ENCODE measurements at regions not wholly inside any gene's neighbourhood (a gene's known extent, or its start where the extent isn't known, plus 50 kb on each side); places are given as distances from the start of the nearest gene placed in this dataset.
"Not testable (repeated sequence)": the region's sequence is repeated elsewhere in the genome, so short reads cannot be mapped to it uniquely, and the experiment has no call there.

DNA sequence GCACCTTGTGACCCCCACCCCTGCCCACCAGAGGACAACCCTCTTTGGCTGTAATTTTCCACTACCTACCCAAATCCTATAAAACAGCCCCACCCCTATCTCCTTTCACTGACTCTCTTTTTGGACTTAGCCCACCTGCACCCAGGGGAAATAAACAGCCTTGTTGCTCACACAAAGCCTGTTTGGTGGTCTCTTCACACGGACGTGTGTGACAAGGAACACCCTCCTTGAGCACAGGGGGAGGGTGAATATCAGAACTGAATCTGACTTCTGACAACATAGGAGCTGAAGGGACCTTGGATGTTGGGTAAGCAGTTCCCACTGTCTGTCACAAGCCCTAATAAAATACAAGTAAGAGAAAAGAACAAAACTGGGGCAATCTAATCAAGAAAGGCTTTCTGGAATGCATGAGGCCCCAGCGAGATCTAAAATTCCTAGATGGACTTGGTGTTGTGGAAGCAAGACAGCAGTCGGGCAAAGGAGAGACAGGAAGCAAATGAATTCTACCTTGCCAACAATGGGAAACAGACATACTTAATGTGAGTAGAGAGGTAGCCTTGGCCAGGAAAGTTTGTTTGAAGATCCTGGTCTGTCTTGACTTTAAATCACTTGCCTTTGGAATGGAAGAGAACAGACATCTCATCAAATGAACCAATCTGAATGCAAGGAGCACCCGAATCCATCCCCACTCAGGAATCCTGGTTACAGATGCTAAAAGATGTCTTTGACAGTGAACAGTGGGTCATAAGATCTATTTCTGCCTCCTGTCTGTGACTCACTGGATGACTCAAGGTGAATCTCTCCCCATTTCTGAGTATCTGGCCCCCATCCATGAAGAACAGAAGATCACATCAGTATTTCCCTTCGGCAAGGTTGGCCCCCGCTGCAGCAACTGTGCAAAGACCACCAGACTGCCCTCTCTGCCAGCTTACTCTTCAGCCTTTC, 53.3 kb downstream of the OLFML3 start:
- peak; percentile 49 to 55 for ATAC-seq

DNA sequence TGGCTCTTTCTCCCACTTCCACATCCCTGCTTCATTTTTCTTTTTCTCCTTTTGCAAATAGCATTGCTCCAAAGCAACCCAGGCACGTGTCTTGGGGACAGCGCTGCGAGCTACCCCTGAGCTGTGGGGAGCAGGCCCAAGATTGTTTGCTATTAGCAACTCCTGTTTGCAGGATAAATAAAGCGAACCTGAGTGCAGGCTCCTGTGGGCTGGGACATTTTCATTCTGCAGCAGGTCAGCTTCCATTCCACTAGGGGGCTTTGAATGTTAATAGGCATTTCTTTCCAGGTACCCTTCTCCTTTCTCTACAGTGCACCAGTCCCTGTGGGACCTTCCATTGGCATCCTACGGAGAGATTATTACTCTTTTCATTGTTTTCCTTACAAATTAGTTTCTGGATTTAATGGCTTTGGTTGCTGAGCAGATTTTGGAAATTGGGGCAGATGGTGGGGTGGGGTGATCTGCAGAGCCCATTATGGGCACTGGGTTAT, 54.0 kb downstream of the OLFML3 start:
- peak; percentile 10 to 25 for ATAC-seq

DNA sequence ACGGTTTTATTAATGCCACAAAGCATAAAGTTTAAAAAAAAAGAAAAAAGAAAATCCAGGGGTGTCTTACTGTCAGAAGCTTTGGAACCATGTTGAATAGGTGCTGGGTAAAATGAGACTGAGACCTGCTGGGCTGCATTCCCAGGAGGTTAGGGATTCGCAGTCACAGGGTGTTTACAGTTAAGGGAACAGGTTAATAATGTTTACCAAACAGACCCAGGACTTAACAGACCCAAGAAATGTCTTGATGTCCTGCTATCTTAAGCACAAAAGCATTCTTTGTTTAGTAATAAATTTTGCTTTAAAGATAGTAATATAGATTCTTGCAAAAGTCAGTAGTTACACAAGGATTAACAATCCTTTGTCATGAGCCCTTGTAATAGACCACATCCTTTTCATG, 54.7 kb downstream of the OLFML3 start:
- no peak for ATAC-seq

DNA sequence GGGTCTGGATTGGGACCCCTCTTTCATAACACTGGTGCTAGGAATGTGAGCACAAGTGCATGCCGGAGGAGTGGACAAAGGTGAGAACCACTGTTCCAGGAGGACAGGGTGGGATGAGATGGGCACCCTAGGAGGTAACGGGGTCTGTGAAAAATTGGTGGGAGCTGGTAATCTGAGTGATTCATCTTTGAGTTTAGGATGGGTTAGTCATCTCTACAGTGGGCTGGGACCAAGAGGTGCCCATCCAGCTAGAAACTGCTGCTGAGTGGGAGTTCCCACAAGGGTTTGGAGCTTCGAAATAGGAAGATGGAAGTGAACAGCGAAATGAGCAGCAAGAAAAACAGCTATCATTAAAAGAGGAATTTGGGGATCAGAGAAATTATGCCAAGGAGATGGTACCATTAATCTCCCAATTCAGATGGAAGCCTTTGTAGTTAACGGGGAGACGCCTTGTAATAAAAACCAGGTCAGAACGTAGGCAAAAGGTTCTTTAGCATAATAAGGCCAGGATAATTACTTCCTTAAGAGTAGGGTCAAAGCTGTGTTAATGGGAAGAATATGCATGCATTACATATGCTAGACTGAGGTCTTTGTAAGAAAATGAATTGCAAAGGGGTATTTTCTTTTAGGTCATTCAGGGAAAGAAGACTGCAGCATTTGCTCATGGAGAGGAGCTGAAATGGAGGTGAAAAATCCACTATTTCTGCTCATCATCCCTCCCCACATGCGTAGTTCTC, 55.5 kb downstream of the OLFML3 start:
- ATAC-seq = no peak

DNA sequence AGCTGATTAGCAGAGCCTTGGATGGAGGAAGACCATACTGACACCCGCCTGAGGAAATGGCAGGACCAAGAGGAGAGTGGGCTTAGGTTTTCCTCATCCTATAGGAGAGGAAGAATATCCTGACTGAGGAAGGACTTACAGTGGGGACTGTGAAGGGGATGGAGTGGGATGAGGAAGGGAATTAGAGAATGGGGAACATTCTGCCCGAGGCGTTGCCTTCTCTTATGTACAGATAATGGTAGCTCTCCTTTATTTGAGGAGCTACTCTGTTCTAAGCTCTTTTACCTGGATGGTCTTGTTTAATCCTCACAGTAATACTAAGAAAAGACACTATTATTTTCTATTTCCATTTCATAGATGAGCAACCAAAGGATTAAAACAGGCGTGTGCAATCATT, 56.0 kb downstream of the OLFML3 start:
- ATAC-seq = no peak

DNA sequence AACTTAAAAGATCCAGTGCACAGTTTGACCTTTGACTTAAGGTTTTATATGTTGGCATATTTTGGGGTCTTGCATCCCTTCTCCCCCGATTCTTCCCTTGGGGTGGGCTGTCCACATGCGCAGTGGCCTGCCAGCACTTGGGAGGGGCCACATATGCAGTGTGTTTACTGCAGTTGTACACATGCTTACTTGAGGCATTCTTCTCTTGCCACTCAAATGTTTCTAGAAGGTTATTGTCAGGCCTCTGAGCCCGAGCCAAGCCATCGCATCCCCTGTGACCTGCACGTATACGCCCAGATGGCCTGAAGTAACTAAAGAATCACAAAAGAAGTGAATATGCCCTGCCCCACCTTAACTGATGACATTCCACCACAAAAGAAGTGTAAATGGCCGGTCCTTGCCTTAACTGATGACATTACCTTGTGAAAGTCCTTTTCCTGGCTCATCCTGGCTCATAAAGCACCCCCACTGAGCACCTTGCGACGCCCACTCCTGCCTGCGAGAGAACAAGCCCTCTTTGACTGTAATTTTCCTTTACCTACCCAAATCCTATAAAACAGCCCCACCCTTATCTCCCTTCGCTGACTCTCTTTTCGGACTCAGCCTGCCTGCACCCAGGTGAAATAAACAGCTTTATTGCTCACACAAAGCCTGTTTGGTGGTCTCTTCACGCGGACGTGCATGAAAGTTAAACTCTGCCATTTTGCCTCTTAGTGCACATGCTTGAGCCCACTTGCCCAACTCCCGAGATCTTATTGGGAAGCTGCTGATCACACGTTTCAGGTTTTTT, 57.8 kb downstream of the OLFML3 start:
- not testable (repeated sequence) for ATAC-seq

DNA sequence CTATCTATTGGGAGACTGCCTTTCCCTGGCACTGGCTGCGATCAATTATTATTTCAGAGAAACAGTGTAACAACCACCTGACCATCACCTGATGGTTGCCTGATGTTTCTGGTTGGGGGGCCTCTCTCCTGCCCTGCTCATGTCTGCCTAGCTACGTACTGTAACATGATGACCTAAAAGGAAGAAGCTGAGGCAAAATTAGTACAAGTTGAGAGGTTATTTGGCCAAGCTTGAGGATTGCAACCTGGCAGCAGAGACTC, 58.3 kb downstream of the OLFML3 start:
- ATAC-seq = no peak

DNA sequence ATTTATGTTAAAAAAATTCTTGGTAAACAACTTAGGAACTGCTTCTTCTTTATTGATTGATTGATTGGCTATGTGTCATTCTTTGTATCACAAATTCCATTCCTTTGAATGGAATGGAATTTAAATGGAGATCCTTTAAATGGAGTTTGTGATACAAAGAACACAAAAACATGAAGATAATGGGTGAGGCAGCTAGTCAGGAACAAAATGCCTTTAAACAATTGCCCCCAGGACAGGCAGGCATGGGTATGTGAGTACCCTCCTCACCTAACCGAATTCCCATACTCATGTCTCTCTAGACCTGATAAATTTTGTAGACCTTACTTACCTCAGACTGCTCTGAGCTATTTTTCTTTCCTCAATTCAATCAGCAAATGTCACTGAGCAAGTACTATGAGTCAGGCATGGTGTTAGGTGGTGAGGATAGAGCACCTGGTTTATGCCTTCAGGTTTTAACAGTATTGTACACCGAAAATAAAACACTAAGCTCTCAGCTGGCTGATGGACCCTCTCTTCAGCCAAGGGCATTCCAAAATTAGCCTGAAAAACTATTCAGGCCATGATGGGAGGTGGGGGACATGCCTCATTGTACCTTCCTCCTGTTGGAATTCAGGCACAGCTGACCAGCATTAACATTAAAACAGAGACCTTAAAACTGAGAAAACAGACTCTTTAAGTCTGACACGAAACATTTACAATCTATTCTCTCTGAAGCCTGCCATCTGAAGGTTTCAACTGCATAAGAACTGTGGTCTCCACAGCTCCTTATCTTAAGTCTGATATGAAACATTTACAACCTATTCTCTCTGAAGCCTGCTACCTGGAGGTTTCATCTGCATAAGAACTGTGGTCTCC, 58.9 kb downstream of the OLFML3 start:
- no peak for ATAC-seq
